HG03469 (cell line): ENCODE measurements at regions not wholly inside any gene's neighbourhood (a gene's known extent, or its start where the extent isn't known, plus 50 kb on each side); places are given as distances from the start of the nearest gene placed in this dataset.

Experiments used
- ATAC-seq: cut with Tn5 transposase; IDR thresholded peaks from one replicate; pipeline ENCODE4 v1.9.1; 2021; ENCODE audit warnings: mild to moderate bottlenecking, moderate library complexity, moderate number of reproducible peaks; ENCODE audit not compliant: unreplicated experiment

GRCh38 chr1:55854911-55855310, 639.7 kb upstream of the USP24 start:
- no peak for ATAC-seq

- no peak for ATAC-seq
Observed at GRCh38 chr1:55848906-55849305, 633.7 kb upstream of the USP24 start.

GRCh38 chr1:55846051-55846450, 630.9 kb upstream of the USP24 start:
- no peak for ATAC-seq

GRCh38 chr1:55844322-55844721, 629.2 kb upstream of the USP24 start:
- ATAC-seq, result no peak

GRCh38 chr1:55839626-55840025, 624.5 kb upstream of the USP24 start:
- ATAC-seq, result no peak

GRCh38 chr1:55839221-55839620, 624.1 kb upstream of the USP24 start:
- no peak for ATAC-seq

GRCh38 chr1:55836086-55836485, 620.9 kb upstream of the USP24 start:
- ATAC-seq, result no peak

GRCh38 chr1:55833529-55834091, 618.4 kb upstream of the USP24 start:
- no peak for ATAC-seq

- no peak for ATAC-seq
Observed at GRCh38 chr1:55831759-55832158, 616.6 kb upstream of the USP24 start.

- no peak for ATAC-seq
Observed at GRCh38 chr1:55828044-55828443, 612.9 kb upstream of the USP24 start.

- ATAC-seq, result no peak
Observed at GRCh38 chr1:55827350-55827749, 612.2 kb upstream of the USP24 start.

GRCh38 chr1:55826381-55827080, 611.4 kb upstream of the USP24 start:
- no peak for ATAC-seq

GRCh38 chr1:55825461-55825860, 610.3 kb upstream of the USP24 start:
- ATAC-seq, result no peak

- no peak for ATAC-seq
Observed at GRCh38 chr1:55824251-55824640, 609.1 kb upstream of the USP24 start.

GRCh38 chr1:55823541-55824250, 608.5 kb upstream of the USP24 start:
- no peak for ATAC-seq

- ATAC-seq, result no peak
Observed at GRCh38 chr1:55822891-55823290, 607.7 kb upstream of the USP24 start.

- ATAC-seq, result no peak
Observed at GRCh38 chr1:55821234-55821633, 606.1 kb upstream of the USP24 start.

GRCh38 chr1:55820501-55820900, 605.3 kb upstream of the USP24 start:
- no peak for ATAC-seq

- no peak for ATAC-seq
Observed at GRCh38 chr1:55819011-55819410, 603.8 kb upstream of the USP24 start.

- no peak for ATAC-seq
Observed at GRCh38 chr1:55816456-55817426, 601.6 kb upstream of the USP24 start.
